RWPE2 (cell line): ENCODE measurements at regions not wholly inside any gene's neighbourhood (a gene's known extent, or its start where the extent isn't known, plus 50 kb on each side); places are given as distances from the start of the nearest gene placed in this dataset.
A peak's percentile ranks its signal among the peaks of the same experiment; 100 is the strongest.

ENCODE experiments used
- ATAC-seq: fragments of 200-7000 bp; cut with Tn5 transposase; 3 replicates; pipeline ENCODE4 v1.9.1; 2021; ENCODE audit warnings: low read depth
- DNase-seq: peaks from one replicate; pipeline ENCODE4 v3.0.0-alpha.2; 2020; ENCODE audit warnings: low spot score
- H3K27ac ChIP-seq: fragments of 450-650 bp; 2 replicates; pipeline ENCODE4 v1.5.1; 2017; ENCODE audit warnings: mild to moderate bottlenecking; ENCODE audit not compliant: poor library complexity, severe bottlenecking
- H3K27me3 ChIP-seq: fragments of 250-450 bp; sonication (Bioruptor Pico); 2 replicates; pipeline ENCODE4 v1.5.1; 2021; ENCODE audit warnings: mild to moderate bottlenecking, moderate library complexity; ENCODE audit not compliant: insufficient read depth, poor library complexity, severe bottlenecking
- H3K36me3 ChIP-seq: fragments of 250-450 bp; sonication (Bioruptor Pico); 2 replicates; pipeline ENCODE4 v1.5.1; 2020; ENCODE audit warnings: low read depth, mild to moderate bottlenecking, moderate library complexity
- H3K4me1 ChIP-seq: fragments of 250-450 bp; sonication (Bioruptor Pico); 2 replicates; pipeline ENCODE4 v1.5.1; 2021; ENCODE audit warnings: mild to moderate bottlenecking, moderate library complexity; ENCODE audit not compliant: insufficient read depth, poor library complexity, severe bottlenecking
- H3K4me3 ChIP-seq: fragments of 250-450 bp; sonication (Bioruptor Pico); 2 replicates; pipeline ENCODE4 v1.5.1; 2021; ENCODE audit warnings: mild to moderate bottlenecking, moderate library complexity; ENCODE audit not compliant: severe bottlenecking
- H3K9me3 ChIP-seq: fragments of 250-450 bp; sonication (Bioruptor Pico); 2 replicates; pipeline ENCODE4 v1.5.1; 2021; ENCODE audit warnings: mild to moderate bottlenecking, moderate library complexity; ENCODE audit not compliant: severe bottlenecking
- CTCF ChIP-seq: fragments of 450-650 bp; IDR thresholded peaks from one replicate; pipeline ENCODE4 v1.5.1; 2017; ENCODE audit warnings: mild to moderate bottlenecking, moderate library complexity; ENCODE audit not compliant: poor library complexity, severe bottlenecking

GRCh38 chr13:86095351-86095750 lies 296.1 kb upstream of the SLITRK6 start:
- ATAC-seq (no peak), DNase-seq (no peak)
- H3K36me3 ChIP-seq = no peaks in the 10 kb centered on the region
- no peak overlapping the region for H3K27ac ChIP-seq
- no peaks in the 10 kb centered on the region for H3K27me3 ChIP-seq
- TF ChIP-seq CTCF = no peak
- H3K4me1 ChIP-seq = no peaks in the 10 kb centered on the region
- H3K4me3 ChIP-seq = no peak overlapping the region
- H3K9me3 ChIP-seq = no peaks in the 10 kb centered on the region

- no peak for TF ChIP-seq CTCF
- no peak for DNase-seq
Measured at GRCh38 chr13:86090181-86090580, 291.0 kb upstream of the SLITRK6 start.

GRCh38 chr13:86087244-86087643 lies 288.0 kb upstream of the SLITRK6 start:
- Histone ChIP-seq H3K36me3 (no peaks in the 10 kb centered on the region), H3K4me3 (no peak overlapping the region), H3K4me1 (no peaks in the 10 kb centered on the region), H3K9me3 (no peaks in the 10 kb centered on the region), H3K27me3 (no peaks in the 10 kb centered on the region), H3K27ac (no peak overlapping the region)
- no peak for TF ChIP-seq CTCF
- DNase-seq (no peak), ATAC-seq (peak; percentile 55; the same call in 1 of the 3 replicates)

More at GRCh38 chr13:86090181-86090580, 291.0 kb upstream of the SLITRK6 start:
- H3K4me1 ChIP-seq = no peaks in the 10 kb centered on the region
- H3K27ac ChIP-seq = no peak overlapping the region
- H3K9me3 ChIP-seq = no peaks in the 10 kb centered on the region
- ATAC-seq = no peak
- H3K36me3 ChIP-seq = no peaks in the 10 kb centered on the region
- no peaks in the 10 kb centered on the region for H3K27me3 ChIP-seq
- no peak overlapping the region for H3K4me3 ChIP-seq

GRCh38 chr13:86085890-86086289 lies 286.7 kb upstream of the SLITRK6 start:
- TF ChIP-seq CTCF = peak; percentile 32
- Histone ChIP-seq H3K4me3 (no peak overlapping the region), H3K9me3 (no peaks in the 10 kb centered on the region), H3K27ac (no peak overlapping the region), H3K27me3 (no peaks in the 10 kb centered on the region), H3K4me1 (no peaks in the 10 kb centered on the region), H3K36me3 (no peaks in the 10 kb centered on the region)
- DNase-seq (no peak), ATAC-seq (no peak)

GRCh38 chr13:86082121-86082520 lies 282.9 kb upstream of the SLITRK6 start:
- Histone ChIP-seq H3K27me3 (no peaks in the 10 kb centered on the region), H3K4me1 (no peaks in the 10 kb centered on the region), H3K36me3 (no peaks in the 10 kb centered on the region), H3K9me3 (no peaks in the 10 kb centered on the region), H3K27ac (no peak overlapping the region), H3K4me3 (no peak overlapping the region)
- DNase-seq = no peak
- no peak for TF ChIP-seq CTCF
- ATAC-seq = no peak
